ENCODE measurements at regions not wholly inside any gene's neighbourhood (a gene's known extent, or its start where the extent isn't known, plus 50 kb on each side); places are given as distances from the start of the nearest gene placed in this dataset.
A peak's percentile ranks its signal among the peaks of the same experiment; 100 is the strongest.

DNA sequence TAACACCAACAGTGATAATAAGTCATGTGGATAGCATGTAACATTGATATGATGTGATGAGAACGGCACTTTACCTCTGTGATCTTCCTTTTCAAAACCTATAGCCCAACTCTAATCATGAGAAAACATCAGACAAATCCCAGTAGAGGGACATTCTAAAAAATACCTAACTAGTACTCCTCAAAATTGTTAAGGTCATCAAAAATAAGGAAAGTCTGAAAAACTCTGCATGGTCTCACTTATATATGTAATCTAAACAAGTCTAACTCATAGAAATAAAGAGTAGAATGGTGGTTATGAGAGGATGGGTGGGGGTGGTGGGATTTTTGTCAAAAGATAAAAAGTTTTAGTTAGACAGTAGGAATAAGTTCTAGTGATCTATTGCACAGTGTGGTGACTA is 243.9 kb upstream of the GRIA3 start:
- TF ChIP-seq, protein P1, sequence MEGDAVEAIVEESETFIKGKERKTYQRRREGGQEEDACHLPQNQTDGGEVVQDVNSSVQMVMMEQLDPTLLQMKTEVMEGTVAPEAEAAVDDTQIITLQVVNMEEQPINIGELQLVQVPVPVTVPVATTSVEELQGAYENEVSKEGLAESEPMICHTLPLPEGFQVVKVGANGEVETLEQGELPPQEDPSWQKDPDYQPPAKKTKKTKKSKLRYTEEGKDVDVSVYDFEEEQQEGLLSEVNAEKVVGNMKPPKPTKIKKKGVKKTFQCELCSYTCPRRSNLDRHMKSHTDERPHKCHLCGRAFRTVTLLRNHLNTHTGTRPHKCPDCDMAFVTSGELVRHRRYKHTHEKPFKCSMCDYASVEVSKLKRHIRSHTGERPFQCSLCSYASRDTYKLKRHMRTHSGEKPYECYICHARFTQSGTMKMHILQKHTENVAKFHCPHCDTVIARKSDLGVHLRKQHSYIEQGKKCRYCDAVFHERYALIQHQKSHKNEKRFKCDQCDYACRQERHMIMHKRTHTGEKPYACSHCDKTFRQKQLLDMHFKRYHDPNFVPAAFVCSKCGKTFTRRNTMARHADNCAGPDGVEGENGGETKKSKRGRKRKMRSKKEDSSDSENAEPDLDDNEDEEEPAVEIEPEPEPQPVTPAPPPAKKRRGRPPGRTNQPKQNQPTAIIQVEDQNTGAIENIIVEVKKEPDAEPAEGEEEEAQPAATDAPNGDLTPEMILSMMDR (IDR thresholded peaks at IDR 0.05; ENCODE audit: unreplicated experiment) = no peak
- ChIA-PET POLR2A (no interaction called here), CTCF (no interaction called here)
- DNase-seq (ENCODE audit: unreplicated experiment) = no peak
- peaks cover 11% of the 10 kb centered on the region for H3K4me1 Mint-ChIP-seq (ENCODE audit: insufficient read depth, unreplicated experiment)
- H3K27ac Mint-ChIP-seq (ENCODE audit: low read depth, unreplicated experiment) = no peak overlapping the region
- no peak overlapping the region for H3K4me3 Mint-ChIP-seq (ENCODE audit: unreplicated experiment)
- intact Hi-C loops (cut with micrococcal nuclease) = loop anchor here (10.0 kb wide), 1 partner anchor 235 kb away; no protein-coding TSS in a partner anchor
- H3K27me3 Mint-ChIP-seq (ENCODE audit: insufficient read depth, unreplicated experiment) = no peaks in the 10 kb centered on the region
- peaks cover 23% of the 10 kb centered on the region for H3K9me3 Mint-ChIP-seq (ENCODE audit: unreplicated experiment)
- H3K36me3 Mint-ChIP-seq (ENCODE audit: insufficient read depth, unreplicated experiment) = no peaks in the 10 kb centered on the region
- no TSS peak for BruUV-seq (replicated peaks)

- no peak overlapping the region for H3K4me3 Mint-ChIP-seq (ENCODE audit: unreplicated experiment)
- POLR2A ChIA-PET = interaction anchor here (0.6 to 1.2 kb wide), 3 partner anchors 9 to 487 kb away, joined by 3 to 4 read pairs (median 4); no protein-coding TSS in a partner anchor
- H3K4me1 Mint-ChIP-seq (ENCODE audit: insufficient read depth, unreplicated experiment) = peaks cover 13% of the 10 kb centered on the region
- DNase-seq (ENCODE audit: unreplicated experiment) = peak; percentile 8
- no TSS peak for BruUV-seq (replicated peaks)
- H3K9me3 Mint-ChIP-seq (ENCODE audit: unreplicated experiment) = peaks cover 26% of the 10 kb centered on the region
- CTCF ChIA-PET = interaction anchor here (0.6 kb wide), 1 partner anchor 420 kb away, joined by 3 read pairs; no protein-coding TSS in a partner anchor
- no peaks in the 10 kb centered on the region for H3K36me3 Mint-ChIP-seq (ENCODE audit: insufficient read depth, unreplicated experiment)
- peak overlapping the region; percentile 49 for H3K27ac Mint-ChIP-seq (ENCODE audit: low read depth, unreplicated experiment)
- TF ChIP-seq, protein P1 (IDR thresholded peaks at IDR 0.05; ENCODE audit: unreplicated experiment) = no peak
- H3K27me3 Mint-ChIP-seq (ENCODE audit: insufficient read depth, unreplicated experiment) = no peaks in the 10 kb centered on the region
- intact Hi-C loops (cut with micrococcal nuclease) = loop anchor here (10.0 kb wide), 1 partner anchor 233 kb away; no protein-coding TSS in a partner anchor
Measured at GRCh38 chrX:122941806-122942205, 242.3 kb upstream of the GRIA3 start.

GRCh38 chrX:122943918-122944317 is 240.2 kb upstream of the GRIA3 start:
- H3K27ac Mint-ChIP-seq (ENCODE audit: low read depth, unreplicated experiment) = peak overlapping the region; percentile 67
- peak; percentile 82 for DNase-seq (ENCODE audit: unreplicated experiment)
- intact Hi-C loops (cut with micrococcal nuclease) = loop anchor here (10.0 kb wide), 1 partner anchor 231 kb away; no protein-coding TSS in a partner anchor
- ChIA-PET CTCF (no interaction called here), POLR2A (no interaction called here)
- H3K36me3 Mint-ChIP-seq (ENCODE audit: insufficient read depth, unreplicated experiment) = no peaks in the 10 kb centered on the region
- no peak overlapping the region for H3K4me3 Mint-ChIP-seq (ENCODE audit: unreplicated experiment)
- no TSS peak for BruUV-seq (replicated peaks)
- TF ChIP-seq, protein P1 (IDR thresholded peaks at IDR 0.05; ENCODE audit: unreplicated experiment) = no peak
- H3K9me3 Mint-ChIP-seq (ENCODE audit: unreplicated experiment) = peaks cover 23% of the 10 kb centered on the region
- H3K27me3 Mint-ChIP-seq (ENCODE audit: insufficient read depth, unreplicated experiment) = no peaks in the 10 kb centered on the region
- H3K4me1 Mint-ChIP-seq (ENCODE audit: insufficient read depth, unreplicated experiment) = peaks cover 13% of the 10 kb centered on the region

DNA sequence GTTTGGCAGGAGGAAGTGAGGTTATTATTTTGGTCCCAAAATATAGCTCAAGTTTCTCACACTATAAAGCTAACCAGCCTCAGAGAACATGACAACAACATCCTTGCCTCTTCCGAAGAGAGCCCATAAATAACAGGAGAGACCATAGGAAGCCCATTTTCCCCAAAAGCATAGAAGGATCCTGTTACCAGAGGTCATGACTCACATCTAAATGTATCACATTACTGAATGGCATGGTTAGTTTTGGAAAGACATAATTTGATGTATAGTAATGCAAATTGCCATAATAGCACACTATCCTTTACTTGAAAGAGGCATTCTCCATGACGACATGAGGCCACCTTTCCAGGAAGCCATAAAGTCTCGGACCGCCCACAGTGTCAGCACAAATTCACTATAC is 238.8 kb upstream of the GRIA3 start:
- Mint-ChIP-seq H3K27ac (ENCODE audit: low read depth, unreplicated experiment) (no peak overlapping the region), H3K27me3 (ENCODE audit: insufficient read depth, unreplicated experiment) (no peaks in the 10 kb centered on the region), H3K36me3 (ENCODE audit: insufficient read depth, unreplicated experiment) (no peaks in the 10 kb centered on the region), H3K4me1 (ENCODE audit: insufficient read depth, unreplicated experiment) (peaks cover 13% of the 10 kb centered on the region), H3K9me3 (ENCODE audit: unreplicated experiment) (peaks cover 21% of the 10 kb centered on the region), H3K4me3 (ENCODE audit: unreplicated experiment) (no peak overlapping the region)
- intact Hi-C loops (cut with micrococcal nuclease) = loop anchor here (10.0 kb wide), 1 partner anchor 229 kb away; no protein-coding TSS in a partner anchor
- CTCF ChIA-PET = no interaction called here
- TF ChIP-seq, protein P1 (IDR thresholded peaks at IDR 0.05; ENCODE audit: unreplicated experiment) = no peak
- peak; percentile 39 for DNase-seq (ENCODE audit: unreplicated experiment)
- no TSS peak for BruUV-seq (replicated peaks)
- POLR2A ChIA-PET = interaction anchor here (0.6 to 0.8 kb wide), 4 partner anchors 23 to 1527 kb away, joined by 3 read pairs; no protein-coding TSS in a partner anchor
